HepG2 (cell line): ENCODE measurements at regions not wholly inside any gene's neighbourhood (a gene's known extent, or its start where the extent isn't known, plus 50 kb on each side); places are given as distances from the start of the nearest gene placed in this dataset.

Source experiments
- CTCF ChIP-seq: sonication (generic); formaldehyde crosslinking; IDR thresholded peaks from 2 replicates; pipeline ENCODE4 v1.5.0; 2020; ENCODE audit warnings: mild to moderate bottlenecking, missing genetic modification reagents, moderate library complexity
- FOXP4 ChIP-seq: sonication (generic); formaldehyde crosslinking; IDR thresholded peaks from 2 replicates; pipeline ENCODE4 v1.4.0; 2020; ENCODE audit warnings: missing genetic modification reagents
- GATA4 ChIP-seq: sonication (generic); IDR thresholded peaks from 2 replicates; pipeline ENCODE4 v1.6.1; 2016; ENCODE audit warnings: antibody characterized with exemption, low read depth, borderline replicate concordance
- MAZ ChIP-seq, 2 experiments: sonication (generic) in 1 of 2; formaldehyde crosslinking in 1 of 2; IDR thresholded peaks; 2 replicates each; pipeline versions ENCODE4 v1.5.0 to v1.6.1; 2012 to 2020; ENCODE audit warnings: low read depth in 2 of 2, mild to moderate bottlenecking in 2 of 2, borderline replicate concordance in 1 of 2, improper control_type of control experiment in 1 of 2, low read length in 1 of 2, missing genetic modification reagents in 1 of 2, moderate library complexity in 1 of 2
- PBX3 ChIP-seq: sonication (generic); formaldehyde crosslinking; IDR thresholded peaks from 2 replicates; pipeline ENCODE4 v1.8.1; 2023; ENCODE audit warnings: missing genetic modification reagents, inconsistent platforms, borderline replicate concordance
- TCF12 ChIP-seq, 2 experiments: fragments of 450-650 bp in 1 of 2; sonication (generic) in 1 of 2; formaldehyde crosslinking in 1 of 2; IDR thresholded peaks; 2 replicates each; pipeline versions ENCODE4 v1.6.1 to v1.8.0; 2017 to 2022; ENCODE audit warnings: antibody characterized with exemption in 1 of 2, mild to moderate bottlenecking in 1 of 2, missing genetic modification reagents in 1 of 2, moderate library complexity in 1 of 2
- TCF7 ChIP-seq: sonication (generic); IDR thresholded peaks from 2 replicates; pipeline ENCODE4 v1.6.1; 2016; ENCODE audit warnings: antibody characterized with exemption, low read depth
- TEAD3 ChIP-seq: optimal IDR thresholded peaks from 2 replicates; pipeline ENCODE3; 2016; ENCODE audit warnings: borderline replicate concordance
- ZBTB26 ChIP-seq: IDR thresholded peaks from 2 replicates; pipeline ENCODE4 v1.6.1; 2016; ENCODE audit warnings: missing compliant biosample characterization, missing genetic modification reagents, borderline replicate concordance

- TF ChIP-seq TCF12 (IDR thresholded peaks at IDR 0.05) (no peak), TCF12 (CRISPR knock-in tag; IDR thresholded peaks at IDR 0.05) (no peak), TEAD3 (CRISPR knock-in tag) (no peak), FOXP4 (no peak), CTCF (CRISPR knock-in tag) (no peak), MAZ (IDR thresholded peaks at IDR 0.05; ENCODE audit: borderline replicate concordance, low read depth, low read length) (no peak), MAZ (CRISPR knock-in tag; IDR thresholded peaks at IDR 0.05; ENCODE audit: low read depth) (no peak), GATA4 (no peak), ZBTB26 (CRISPR knock-in tag) (no peak), TCF7 (no peak), PBX3 (CRISPR knock-in tag) (no peak)
Measured at GRCh38 chr13:84487752-84488151, 605.5 kb upstream of the SLITRK1 start.
